Caco-2 (cell line): ENCODE measurements at regions not wholly inside any gene's neighbourhood (a gene's known extent, or its start where the extent isn't known, plus 50 kb on each side); places are given as distances from the start of the nearest gene placed in this dataset.

Source experiments
- BruUV-seq: library from RNA; stranded (reverse); fragments of 400-500 nt; replicated peaks from 2 replicates; lab custom pipeline; 2021; lab: Mats Ljungman, UMichigan
- CTCF ChIA-PET: fragments of 300-600 bp; sonication (Branson Sonifier 250); formaldehyde crosslinking; loops from one replicate; lab custom pipeline; 2022; ENCODE audit warnings: antibody characterized with exemption; lab: Charles Lee
- POLR2A ChIA-PET: fragments of 300-600 bp; sonication (Branson Sonifier 250); formaldehyde crosslinking; loops from one replicate; lab custom pipeline; 2022; ENCODE audit warnings: antibody characterized with exemption; lab: Charles Lee
- DNase-seq, 2 experiments: peaks; one replicate each; pipeline versions ENCODE4 v3.0.0 to v3.0.0-alpha.2; 2020 to 2022
- H3K27me3 ChIP-seq: replicated peaks from 2 replicates; pipeline ENCODE4 v1.6.0; 2011; ENCODE audit warnings: low read length; ENCODE audit not compliant: control insufficient read depth, insufficient read depth
- H3K36me3 ChIP-seq: 2 replicates; pipeline ENCODE4 v1.5.1; 2011; ENCODE audit warnings: low read length; ENCODE audit not compliant: control insufficient read depth, insufficient read depth
- H3K4me1 ChIP-seq: fragments of 250-450 bp; sonication (Bioruptor Pico); 2 replicates; pipeline ENCODE4 v1.5.1; 2020; ENCODE audit warnings: mild to moderate bottlenecking
- H3K4me3 ChIP-seq: 2 replicates; pipeline ENCODE4 v1.5.1; 2011; ENCODE audit warnings: low read depth, mild to moderate bottlenecking, control low read depth, low read length
- H3K9me3 ChIP-seq: fragments of 250-450 bp; sonication (Bioruptor Pico); 2 replicates; pipeline ENCODE4 v1.5.1; 2020; ENCODE audit warnings: mild to moderate bottlenecking, moderate library complexity
- H3K27ac Mint-ChIP-seq: one replicate; pipeline ENCODE4 v1.8.0; 2022; ENCODE audit warnings: mixed read lengths; ENCODE audit not compliant: unreplicated experiment
- H3K27me3 Mint-ChIP-seq: one replicate; pipeline ENCODE4 v1.8.0; 2022; ENCODE audit warnings: mixed read lengths; ENCODE audit not compliant: insufficient read depth, unreplicated experiment
- H3K36me3 Mint-ChIP-seq: one replicate; pipeline ENCODE4 v1.8.0; 2022; ENCODE audit warnings: mild to moderate bottlenecking, mixed read lengths; ENCODE audit not compliant: insufficient read depth, unreplicated experiment
- H3K4me1 Mint-ChIP-seq: one replicate; pipeline ENCODE4 v1.8.0; 2022; ENCODE audit warnings: low read depth, mixed read lengths; ENCODE audit not compliant: unreplicated experiment
- H3K4me3 Mint-ChIP-seq: one replicate; pipeline ENCODE4 v1.8.0; 2022; ENCODE audit warnings: mild to moderate bottlenecking, moderate library complexity, mixed read lengths; ENCODE audit not compliant: unreplicated experiment
- H3K9me3 Mint-ChIP-seq: one replicate; pipeline ENCODE4 v1.8.0; 2022; ENCODE audit warnings: mixed read lengths; ENCODE audit not compliant: unreplicated experiment
- CTCF ChIP-seq, 2 experiments: fragments of 200-600 bp in 1 of 2; IDR thresholded peaks; 1 replicate in 1 of 2; 2 replicates in 1 of 2; pipeline versions ENCODE4 v1.5.1 to v1.8.0; 2011 to 2022; ENCODE audit warnings: antibody characterized with exemption in 1 of 2, control low read depth in 1 of 2, inconsistent platforms in 1 of 2, low read depth in 1 of 2, low read length in 1 of 2, mild to moderate bottlenecking in 1 of 2, moderate library complexity in 1 of 2; ENCODE audit not compliant: insufficient read depth in 1 of 2, severe bottlenecking in 1 of 2, unreplicated experiment in 1 of 2
- intact Hi-C: fragments of 100-400 bp; cut with micrococcal nuclease; formaldehyde crosslinking; loops from one replicate; pipeline ENCODE4 v1.10.0; 2022; ENCODE audit not compliant: unreplicated experiment

DNA sequence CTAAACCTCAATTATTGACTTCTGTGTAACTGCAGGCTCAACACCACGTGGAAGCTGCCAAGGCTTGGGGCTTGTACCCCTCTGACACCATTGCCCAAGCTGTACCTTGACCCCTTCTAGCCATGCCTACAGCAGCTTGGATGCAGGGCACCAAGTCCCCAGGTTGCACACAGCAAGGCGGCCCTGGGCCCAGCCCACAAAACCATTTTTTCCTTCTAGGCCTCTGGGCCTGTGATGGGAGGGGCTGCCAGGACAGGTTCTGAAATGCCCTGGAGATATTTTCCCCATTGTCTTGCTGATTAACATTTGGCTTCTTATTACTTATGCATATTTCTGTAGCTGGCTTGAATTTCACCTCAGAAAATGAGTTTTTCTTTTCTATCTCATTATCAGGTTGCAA lies 610.0 kb upstream of the LRRN3 start:
- TF ChIP-seq CTCF (IDR thresholded peaks at IDR 0.05; ENCODE audit: insufficient read depth in 1 of 2, low read depth in 1 of 2, low read length in 1 of 2, severe bottlenecking in 1 of 2, unreplicated experiment in 1 of 2), result no peak
- Histone ChIP-seq H3K4me1 (no peaks in the 10 kb centered on the region), H3K36me3 (no peaks in the 10 kb centered on the region), H3K4me3 (no peak overlapping the region), H3K27me3 (no peaks in the 10 kb centered on the region), H3K9me3 (no peaks in the 10 kb centered on the region)
- no peaks in the 10 kb centered on the region for H3K27me3 Mint-ChIP-seq
- H3K27ac Mint-ChIP-seq, result no peak overlapping the region
- H3K36me3 Mint-ChIP-seq, result no peaks in the 10 kb centered on the region
- BruUV-seq, result no TSS peak
- ChIA-PET POLR2A (no interaction called here), CTCF (no interaction called here)
- peaks cover 22% of the 10 kb centered on the region for H3K9me3 Mint-ChIP-seq
- no peak overlapping the region for H3K4me3 Mint-ChIP-seq
- H3K4me1 Mint-ChIP-seq, result no peaks in the 10 kb centered on the region
- intact Hi-C loops, result no loop called here
- DNase-seq, result no peak

DNA sequence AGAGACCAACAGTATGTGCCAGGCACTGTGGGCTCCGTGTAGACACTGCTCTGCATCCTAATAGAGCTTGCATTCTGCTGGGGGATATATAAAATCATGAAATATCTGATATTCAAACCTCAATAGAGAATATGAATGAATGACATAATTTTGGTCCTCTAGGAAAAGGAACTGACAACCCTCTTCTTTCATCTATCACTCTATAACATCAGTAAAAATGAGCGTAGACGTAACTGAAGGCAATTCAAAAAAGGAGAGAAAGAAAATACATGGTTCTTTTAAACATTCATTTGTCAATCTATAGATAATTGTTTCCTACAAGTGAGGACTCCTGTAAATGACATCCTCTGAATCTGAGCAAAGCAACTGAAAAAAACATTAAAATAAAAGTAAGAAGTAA lies 607.4 kb upstream of the LRRN3 start:
- CTCF ChIA-PET, result no interaction called here
- Histone ChIP-seq H3K4me1 (no peaks in the 10 kb centered on the region), H3K9me3 (no peaks in the 10 kb centered on the region), H3K4me3 (no peak overlapping the region), H3K36me3 (no peaks in the 10 kb centered on the region), H3K27me3 (no peaks in the 10 kb centered on the region)
- TF ChIP-seq CTCF (IDR thresholded peaks at IDR 0.05; ENCODE audit: insufficient read depth in 1 of 2, low read depth in 1 of 2, low read length in 1 of 2, severe bottlenecking in 1 of 2, unreplicated experiment in 1 of 2), result no peak
- no peak for DNase-seq
- intact Hi-C loops, result no loop called here
- no peak overlapping the region for H3K27ac Mint-ChIP-seq
- peaks cover 20% of the 10 kb centered on the region for H3K9me3 Mint-ChIP-seq
- H3K4me3 Mint-ChIP-seq, result no peak overlapping the region
- no TSS peak for BruUV-seq
- no peaks in the 10 kb centered on the region for H3K27me3 Mint-ChIP-seq
- H3K4me1 Mint-ChIP-seq, result no peaks in the 10 kb centered on the region
- no peaks in the 10 kb centered on the region for H3K36me3 Mint-ChIP-seq
- POLR2A ChIA-PET, result no interaction called here

- no peaks in the 10 kb centered on the region for H3K27me3 ChIP-seq
- no peaks in the 10 kb centered on the region for H3K36me3 Mint-ChIP-seq
- H3K36me3 ChIP-seq, result no peaks in the 10 kb centered on the region
- H3K4me3 ChIP-seq, result no peak overlapping the region
- CTCF ChIA-PET, result no interaction called here
- BruUV-seq, result no TSS peak
- TF ChIP-seq CTCF (IDR thresholded peaks at IDR 0.05; ENCODE audit: insufficient read depth in 1 of 2, low read depth in 1 of 2, low read length in 1 of 2, severe bottlenecking in 1 of 2, unreplicated experiment in 1 of 2), result no peak
- no peaks in the 10 kb centered on the region for H3K4me1 Mint-ChIP-seq
- peaks cover 12% of the 10 kb centered on the region for H3K9me3 Mint-ChIP-seq
- no peaks in the 10 kb centered on the region for H3K4me1 ChIP-seq
- intact Hi-C loops, result no loop called here
- DNase-seq, result no peak
- POLR2A ChIA-PET, result no interaction called here
- H3K27me3 Mint-ChIP-seq, result no peaks in the 10 kb centered on the region
- no peak overlapping the region for H3K27ac Mint-ChIP-seq
- H3K4me3 Mint-ChIP-seq, result no peak overlapping the region
- H3K9me3 ChIP-seq, result no peaks in the 10 kb centered on the region
Observed at GRCh38 chr7:110484356-110484755, 606.6 kb upstream of the LRRN3 start.
